GDM1 (cell line): ENCODE measurements at regions not wholly inside any gene's neighbourhood (a gene's known extent, or its start where the extent isn't known, plus 50 kb on each side); places are given as distances from the start of the nearest gene placed in this dataset.

Experiments used
- DNase-seq: peaks from one replicate; lab custom pipeline; 2025; lab: John Stamatoyannopoulos, UW

DNA sequence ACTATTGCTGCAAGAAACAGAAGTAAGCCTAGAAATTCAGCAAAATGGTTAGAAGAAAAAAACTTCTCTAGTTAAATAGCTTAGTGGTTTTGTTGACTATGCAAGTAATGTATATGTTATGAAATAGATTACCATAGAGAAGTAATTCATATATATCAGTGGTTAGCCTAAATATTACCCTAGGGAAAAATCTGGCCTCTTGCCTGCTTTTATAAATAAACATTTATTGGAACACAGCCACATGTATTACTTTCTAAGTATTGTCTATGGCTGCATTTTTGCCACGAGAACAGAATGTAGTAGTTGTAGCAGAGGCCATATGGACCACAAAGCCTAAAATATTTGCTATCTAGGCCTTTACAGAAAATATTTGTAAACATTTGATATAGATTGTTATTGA is 1471.7 kb upstream of the PRR20A start:
- DNase-seq = no peak

DNA sequence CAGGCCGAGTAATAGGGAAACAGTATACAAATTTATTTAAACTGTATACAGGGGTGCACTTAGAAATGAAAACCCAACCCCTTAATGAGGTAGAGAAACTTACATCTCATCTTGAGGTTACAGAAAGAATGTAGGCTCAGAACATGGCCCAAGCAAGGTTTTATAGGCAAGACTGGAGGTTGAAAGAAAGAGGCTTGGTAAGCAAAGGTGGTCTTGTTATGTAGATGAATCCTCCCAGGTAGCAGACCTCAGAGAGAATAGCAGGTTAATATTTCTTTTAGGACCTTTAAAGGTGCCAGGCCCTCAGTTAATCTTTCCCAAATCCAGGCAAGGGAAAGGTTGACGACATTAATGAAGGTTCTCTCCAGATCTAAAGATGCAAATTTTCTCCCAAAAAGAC is 1466.8 kb upstream of the PRR20A start:
- DNase-seq = no peak

DNA sequence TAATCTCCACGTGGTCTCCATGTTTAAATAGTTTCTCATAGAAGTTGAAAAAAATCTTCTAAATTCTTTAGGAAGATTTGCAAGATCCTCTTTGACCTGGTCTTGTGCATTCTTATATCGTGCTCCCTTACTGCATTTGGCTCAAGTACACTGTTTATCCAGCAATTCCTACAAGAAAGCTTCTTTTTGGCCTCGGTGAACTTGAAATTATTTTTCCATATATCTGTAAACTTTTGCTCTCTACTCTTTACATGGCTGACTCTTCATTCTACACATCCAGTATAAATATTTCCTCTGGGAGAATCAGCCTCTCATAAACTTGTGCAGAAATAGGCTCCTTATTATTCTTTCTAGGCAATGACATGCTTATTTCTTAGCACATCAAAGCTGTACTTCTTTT is 1457.9 kb upstream of the PRR20A start:
- no peak for DNase-seq

DNA sequence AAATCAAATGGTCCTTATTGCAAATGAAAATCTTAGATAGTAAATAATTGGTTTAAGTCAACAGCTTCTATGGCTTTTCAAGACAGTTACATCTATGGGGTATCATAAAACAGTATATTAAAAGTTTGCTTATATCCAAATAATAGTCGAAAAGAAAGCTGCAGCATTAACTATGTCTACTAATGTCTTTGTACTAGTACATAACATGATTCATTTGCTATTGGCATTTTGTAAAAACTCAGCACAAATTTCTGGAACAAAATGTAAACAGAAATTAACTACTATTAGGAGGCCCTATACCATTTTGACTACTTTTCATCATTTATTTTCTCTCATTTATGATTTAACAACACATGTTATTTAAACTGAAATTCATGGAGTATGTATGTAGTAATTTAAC is 1435.2 kb upstream of the PRR20A start:
- no peak for DNase-seq

DNA sequence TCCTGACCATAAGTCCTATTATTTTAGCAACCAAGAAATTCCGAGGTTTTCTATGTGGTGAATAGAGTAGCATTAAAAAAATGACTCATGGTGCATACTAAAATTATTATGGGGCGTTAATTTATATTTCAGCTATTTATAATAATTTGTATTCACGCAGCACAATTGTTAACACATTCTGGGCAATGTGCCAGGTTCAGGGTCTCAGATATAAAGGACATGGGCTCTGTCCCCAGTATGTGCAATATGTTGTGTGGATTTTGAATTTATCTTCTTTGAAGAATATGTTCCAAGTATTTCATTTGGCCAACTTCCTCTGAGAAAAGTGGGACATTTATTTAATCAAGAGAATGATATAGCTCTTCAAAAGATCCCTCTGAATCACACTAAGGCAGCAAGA is 1434.7 kb upstream of the PRR20A start:
- no peak for DNase-seq

DNA sequence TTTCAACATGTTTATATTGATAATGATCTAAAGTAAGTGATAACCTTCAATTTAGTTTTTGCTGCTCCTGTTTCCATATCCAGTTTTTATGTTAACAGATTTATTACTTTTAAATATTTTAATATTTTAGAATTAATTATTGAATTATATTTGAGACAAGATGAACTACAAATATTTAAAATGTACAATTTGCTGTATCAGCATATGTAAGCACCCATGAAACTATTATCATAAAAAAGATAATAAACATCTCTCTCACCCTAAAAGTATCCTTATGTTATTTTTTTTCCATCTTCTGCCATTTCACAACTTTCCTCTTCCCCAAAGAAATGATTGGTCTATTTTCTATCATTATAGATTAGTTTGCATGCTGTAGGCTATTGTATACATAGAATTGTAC is 1426.6 kb upstream of the PRR20A start:
- DNase-seq = no peak

DNA sequence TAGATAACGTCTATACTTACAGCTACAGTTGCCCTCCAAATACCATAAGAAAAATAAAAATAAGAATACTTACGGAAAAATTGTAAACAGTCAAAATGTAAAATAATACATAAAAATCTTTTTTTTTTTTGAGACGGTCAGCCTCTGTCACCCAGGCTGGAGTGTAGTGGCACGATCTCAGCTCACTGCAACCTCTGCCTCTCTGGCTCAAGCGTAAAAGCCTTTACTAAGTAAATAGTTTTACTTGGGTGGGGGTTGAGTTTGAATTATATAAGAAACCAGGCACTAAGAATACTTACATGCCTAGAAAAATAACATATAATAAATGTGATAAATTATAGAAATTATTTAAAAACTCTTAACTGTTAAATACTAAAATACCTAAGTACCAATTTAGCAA is 1413.0 kb upstream of the PRR20A start:
- DNase-seq = no peak

DNA sequence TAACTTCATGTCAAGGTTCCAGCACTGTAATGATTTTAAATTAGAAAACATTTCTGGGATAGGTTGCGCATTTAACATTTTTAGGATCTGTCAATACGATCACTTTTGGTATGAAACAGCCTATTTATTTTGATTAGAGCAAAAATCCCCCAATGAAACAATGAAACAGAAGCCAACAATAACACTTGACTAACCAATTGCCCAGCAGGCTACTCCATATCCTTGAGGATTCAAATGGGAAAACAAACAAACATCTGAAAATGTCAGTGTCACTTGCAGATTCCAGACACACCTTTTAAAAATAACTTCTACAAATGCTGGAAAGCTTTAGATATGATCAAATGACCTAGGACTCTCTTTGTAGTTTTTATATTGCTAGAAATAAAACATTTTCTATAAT is 1412.5 kb upstream of the PRR20A start:
- DNase-seq = no peak

DNA sequence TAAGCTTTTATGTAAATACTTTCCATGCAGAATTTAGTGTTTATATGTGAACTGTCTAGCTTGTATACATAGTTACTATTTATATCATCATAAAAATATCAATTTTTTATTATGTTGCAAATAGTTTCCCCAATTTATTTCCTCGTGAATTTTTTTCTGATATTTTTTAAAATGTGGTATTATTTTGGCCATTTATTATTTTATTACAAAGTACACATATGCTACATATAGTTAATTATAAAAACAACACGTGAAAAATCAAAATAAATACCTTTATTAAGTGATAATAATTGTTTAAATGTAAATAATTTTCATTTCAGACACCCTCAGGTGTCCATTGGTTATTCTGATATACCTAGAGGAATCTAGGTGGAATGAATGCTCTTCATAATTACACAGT is 1394.9 kb upstream of the PRR20A start:
- DNase-seq = no peak

DNA sequence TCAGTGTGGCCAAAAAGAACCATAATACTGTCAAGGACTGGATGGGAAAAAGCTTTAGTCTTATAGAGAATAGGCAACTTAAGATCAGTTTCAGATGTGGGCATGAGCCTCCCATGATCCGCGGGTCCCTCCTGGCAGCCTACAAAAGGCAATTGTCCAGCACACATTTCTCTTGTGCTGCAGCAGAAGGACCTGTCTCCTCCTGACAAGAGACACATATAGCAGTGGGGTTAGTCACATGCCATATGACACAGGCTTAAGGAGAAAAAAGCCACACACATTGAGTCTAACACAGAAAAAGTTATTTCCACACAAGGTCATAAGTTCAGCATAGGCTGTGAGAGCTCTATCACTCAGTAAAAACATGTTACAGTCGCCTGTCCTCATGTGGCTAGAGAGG is 1378.7 kb upstream of the PRR20A start:
- no peak for DNase-seq

DNA sequence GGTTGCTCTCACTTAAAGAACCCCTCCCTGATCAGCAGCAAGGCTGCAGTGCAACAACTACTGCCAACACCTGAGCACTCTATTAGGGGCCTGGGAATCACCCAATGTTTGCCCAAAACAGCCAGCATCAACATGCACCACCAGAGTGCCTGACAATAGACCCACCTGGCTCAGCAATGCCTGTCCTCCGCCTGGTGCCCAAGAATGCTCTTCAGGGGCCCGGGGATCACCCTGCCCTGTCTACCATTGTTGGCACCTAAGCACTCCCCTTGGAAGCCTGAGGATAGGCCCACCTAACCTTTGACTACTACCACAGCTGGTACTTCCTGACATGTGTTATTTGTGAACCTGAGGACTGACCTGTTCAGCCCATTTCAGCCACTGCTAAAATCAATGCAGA is 1363.1 kb upstream of the PRR20A start:
- no peak for DNase-seq

DNA sequence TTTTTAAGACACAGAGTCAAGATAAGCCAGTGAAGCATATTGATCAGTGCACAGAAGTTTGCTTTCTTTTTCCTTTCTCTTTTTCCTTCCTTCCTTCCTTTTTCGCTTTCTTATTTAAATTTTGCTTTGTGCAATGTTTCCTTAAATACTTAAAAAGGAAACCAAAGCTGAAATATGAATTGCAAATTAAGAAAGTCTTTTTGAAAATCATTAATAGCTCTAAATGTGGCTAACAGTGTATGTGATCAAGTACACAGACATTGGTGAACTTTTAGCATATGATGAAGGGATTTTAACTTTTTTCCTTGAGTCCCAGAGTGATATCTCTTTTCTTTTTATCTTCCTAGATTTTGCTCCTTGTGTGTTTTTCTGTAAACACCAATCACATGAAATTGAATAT is 1356.9 kb upstream of the PRR20A start:
- no peak for DNase-seq

DNA sequence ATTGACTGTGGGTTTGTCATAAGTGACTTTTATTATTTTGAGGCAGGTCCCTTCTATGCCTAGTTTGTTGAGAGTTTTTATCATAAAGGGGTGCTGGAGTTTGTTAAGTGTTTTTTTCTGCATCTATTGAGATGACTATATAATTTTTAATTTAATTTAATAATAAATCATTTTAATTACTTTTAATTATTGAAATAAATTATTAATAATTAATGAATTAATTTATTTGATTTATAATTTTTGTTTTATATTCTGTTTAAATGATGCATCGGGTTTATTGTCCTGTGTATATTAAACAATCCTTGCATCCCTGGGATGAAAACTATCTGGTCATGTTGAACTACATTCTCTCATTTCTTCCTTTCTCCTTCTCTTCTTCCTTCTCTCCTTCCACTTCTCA is 1352.2 kb upstream of the PRR20A start:
- no peak for DNase-seq

DNA sequence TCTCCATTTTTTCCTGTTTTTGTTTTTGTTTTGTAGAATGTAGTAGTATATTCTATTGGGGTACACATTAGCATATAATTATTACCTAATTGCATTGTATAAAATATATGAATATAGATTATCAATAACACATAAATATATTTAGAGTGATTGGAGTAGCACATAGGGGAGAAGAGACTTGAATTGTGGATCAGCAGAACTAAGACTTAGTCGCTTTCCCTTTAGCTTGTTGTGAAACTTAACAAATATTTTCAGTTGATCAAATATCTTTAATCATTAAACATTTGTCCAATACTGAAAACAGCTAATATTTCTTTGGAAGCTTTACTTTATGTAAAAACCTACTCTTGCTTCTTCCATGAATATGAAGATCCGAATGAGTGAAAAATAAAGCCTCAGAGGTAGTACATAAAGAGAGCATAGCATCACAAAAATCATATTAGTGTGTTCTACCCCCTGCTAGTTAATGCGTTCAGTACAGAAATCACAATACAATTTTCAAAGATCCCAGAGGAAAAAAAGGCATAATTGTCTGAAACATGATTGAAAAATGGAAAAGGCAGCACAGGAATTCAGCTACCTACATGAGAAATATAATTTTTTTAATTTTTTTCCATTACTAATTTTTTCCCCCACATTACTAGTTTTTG is 1348.0 kb upstream of the PRR20A start:
- no peak for DNase-seq

DNA sequence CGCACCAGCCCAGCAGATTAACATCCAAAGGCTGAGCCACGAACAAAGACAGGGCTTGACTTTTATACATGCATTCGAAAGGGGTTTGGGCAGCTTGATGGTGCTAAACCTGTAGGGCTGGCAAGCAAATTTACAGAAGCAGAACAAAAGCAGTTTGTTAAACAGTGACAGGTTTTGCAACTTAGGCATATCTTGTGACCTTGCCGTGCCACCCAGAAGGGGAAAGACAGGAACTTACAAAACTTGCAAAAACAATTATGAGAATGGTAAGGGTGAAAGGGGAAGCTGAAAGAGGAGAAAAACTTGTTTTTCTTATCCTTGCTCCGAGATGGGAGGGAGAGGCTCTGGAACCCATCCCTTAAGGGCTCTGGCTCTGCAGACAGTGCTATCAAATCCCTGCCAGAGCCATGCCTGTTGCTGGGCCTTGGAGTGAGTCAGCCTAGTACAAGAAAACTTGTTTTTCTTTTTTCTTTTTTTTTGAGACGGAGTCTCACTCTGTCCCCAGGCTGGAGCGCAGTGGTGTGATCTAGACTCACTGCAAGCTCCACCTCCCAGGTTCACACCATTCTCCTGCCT is 1325.2 kb upstream of the PRR20A start:
- DNase-seq = no peak

DNA sequence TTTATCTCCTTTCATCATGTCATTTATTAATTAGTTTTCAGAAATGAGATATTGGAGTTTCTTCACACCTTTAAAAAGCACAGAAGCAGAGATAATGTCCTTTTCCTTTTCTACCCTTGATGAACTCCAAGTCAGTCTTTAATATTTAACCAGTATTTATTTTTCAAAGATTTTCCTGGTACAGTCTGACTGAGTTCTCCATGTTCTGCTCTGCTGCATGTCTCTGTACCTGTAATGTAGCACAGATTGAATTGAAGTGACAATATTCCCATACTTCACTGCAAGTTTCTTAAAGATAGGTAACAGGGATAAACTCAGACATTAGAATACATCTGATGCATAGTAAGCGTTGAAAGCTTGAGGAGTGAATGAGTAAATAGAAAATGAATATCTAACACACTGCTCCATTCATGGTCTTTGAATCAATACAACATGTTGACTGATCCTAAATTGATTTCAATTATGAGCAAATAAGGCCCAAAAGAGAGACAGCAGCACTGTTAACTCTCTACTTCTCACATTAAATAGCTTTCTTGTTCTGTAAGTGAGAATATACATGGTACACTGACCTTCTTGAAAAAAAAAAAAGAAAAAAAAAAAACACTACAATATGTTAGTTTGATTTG is 1323.6 kb upstream of the PRR20A start:
- no peak for DNase-seq

DNA sequence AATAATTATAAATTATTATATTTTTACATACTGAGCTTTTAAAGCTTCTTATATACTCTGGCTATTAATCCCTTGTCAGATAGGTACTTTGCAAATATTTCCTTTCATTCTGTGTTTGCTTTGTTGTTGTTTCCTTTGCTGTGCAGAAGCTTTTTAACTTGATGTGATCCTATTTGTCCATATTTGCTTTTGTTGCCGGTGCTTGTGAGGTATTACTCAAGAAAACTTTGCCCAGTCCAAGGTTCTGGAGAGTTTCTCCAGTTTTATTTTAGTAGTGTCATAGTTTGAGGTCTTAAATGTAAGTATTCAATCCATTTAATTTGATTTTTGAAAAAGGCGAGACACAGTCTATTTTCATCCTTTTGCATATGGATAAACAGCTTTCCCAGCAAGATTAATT is 1319.9 kb upstream of the PRR20A start:
- no peak for DNase-seq

DNA sequence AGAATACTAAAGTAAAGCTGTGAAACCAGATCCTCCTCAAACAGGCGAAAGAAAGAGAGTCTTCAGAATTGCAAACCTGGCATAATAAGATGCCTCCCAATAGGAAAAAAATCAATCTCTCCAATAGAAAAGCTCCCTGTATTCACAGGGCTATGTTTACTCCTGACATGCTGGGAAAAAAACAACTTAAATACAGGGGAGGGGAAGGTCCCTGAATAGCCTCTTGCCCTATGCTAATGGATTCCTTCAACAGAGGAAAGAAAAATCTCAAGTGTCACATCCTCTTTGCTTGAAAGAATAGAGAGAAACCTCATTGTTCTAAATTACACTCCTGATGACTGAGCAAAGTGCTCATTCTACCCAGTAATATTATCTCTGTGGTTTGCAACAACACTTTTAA is 1271.1 kb upstream of the PRR20A start:
- DNase-seq = no peak

DNA sequence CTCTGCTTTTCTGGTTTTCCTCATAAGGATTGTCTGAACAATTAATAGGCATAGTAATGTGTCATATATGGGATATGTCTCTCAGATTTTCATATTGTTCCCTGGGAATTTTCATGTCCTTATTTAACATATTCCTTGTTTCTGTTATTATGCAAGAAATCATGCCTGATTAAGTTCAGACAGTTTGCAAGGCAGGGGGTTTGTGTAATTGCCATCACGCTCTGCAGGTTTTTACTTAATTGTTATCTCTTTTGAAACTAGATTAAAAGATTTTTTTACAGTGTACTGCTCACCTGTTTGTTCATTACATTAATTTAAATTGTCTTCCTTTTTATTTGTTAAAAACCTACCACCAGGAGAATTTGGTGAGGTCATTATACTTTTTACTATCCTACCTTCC is 1253.2 kb upstream of the PRR20A start:
- no peak for DNase-seq

DNA sequence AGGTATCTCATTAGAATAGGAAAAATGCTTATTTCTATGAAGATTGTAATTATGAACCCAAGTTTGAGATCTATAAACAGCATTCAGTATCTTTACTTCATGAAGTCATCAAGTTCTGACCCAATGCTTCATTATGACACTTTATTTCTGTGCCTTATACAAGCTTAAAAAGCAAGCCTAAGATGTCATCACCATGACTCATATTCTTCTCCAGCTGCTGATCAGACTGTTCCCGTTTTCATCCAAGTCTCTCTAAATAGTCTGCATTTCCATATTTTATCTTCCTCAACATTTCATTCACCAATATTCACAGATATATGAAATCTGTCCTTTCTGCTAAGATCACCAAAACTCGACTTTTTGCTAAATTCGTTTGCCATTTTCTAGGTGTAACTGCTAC is 1247.2 kb upstream of the PRR20A start:
- DNase-seq = no peak

DNA sequence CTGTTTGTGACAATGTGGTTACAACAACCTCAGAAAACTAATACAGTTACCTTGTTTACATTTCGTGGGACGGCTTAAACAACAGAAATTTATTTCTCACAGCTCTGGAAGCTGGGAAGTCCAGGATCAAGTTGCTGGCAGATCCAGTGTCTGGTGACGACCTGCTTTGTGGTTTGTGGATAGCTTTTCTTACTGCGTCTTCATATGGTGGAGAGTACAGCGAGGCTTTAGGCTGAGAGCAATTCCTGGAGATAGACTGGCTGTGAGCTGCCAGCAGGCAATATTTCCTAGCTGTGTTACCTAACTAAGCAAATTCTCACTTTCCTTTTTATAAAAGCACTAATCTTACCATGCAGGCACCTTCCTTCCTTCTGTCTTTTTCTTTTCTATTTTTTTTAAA is 1203.5 kb upstream of the PRR20A start:
- no peak for DNase-seq

DNA sequence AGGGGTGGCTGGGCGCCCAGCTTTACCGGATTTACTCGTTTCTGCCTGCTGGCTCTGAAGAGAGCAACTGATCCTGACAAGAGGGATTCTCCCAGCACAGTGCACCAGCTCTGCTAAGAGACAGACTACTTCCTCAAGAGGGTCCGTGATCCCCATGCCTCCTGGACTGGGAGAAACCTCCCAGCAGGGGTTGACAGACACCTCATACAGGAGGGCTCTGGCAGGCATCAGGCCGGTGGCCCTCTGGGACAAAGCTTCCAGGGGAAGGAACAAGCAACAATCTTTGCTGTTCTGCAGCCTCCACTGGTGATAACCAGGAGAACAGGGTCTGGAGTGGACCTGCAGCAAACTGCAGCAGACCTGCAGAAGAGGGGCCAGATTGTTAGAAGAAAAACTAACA is 1192.5 kb upstream of the PRR20A start:
- DNase-seq = no peak

DNA sequence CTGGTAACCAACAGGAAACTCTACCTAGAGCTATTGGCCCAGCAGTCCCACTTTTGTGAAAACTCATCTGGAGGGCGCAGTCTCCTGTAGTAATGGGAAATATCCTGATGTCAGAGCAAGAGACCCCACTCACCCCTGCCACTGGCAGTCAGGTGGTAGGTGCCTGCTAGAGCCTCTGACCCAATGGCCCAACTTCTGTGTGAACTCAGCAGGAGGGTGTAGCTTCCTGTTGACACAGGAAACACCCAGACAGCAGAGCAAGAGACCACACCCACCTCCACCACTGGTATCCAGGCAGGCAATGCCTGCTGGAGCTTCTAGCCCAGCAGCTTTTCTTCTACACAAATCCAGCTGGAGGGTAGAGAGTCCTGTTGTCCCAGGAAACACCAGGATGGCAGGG is 1176.8 kb upstream of the PRR20A start:
- no peak for DNase-seq

DNA sequence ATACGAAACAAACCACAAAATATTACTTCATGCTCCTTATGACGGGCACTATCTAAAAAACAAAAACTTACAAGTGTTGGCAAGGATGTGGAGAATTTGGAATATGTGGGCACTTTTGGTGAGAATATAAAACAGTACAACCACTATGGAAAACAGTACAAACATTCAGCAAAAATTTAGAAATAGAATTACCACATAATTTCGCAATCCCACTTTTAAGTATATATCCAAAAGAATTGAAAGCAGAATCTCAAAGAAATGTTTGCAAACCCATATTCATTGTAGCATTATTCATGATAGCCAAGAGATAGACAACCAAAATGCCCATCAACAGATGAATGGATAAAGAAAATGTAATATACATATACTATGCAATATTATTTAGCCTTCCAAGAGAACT is 1173.7 kb upstream of the PRR20A start:
- DNase-seq = no peak
